GM21367 (cell line): ENCODE measurements at regions not wholly inside any gene's neighbourhood (a gene's known extent, or its start where the extent isn't known, plus 50 kb on each side); places are given as distances from the start of the nearest gene placed in this dataset.
"Not testable (repeated sequence)": the region's sequence is repeated elsewhere in the genome, so short reads cannot be mapped to it uniquely, and the experiment has no call there.

ENCODE experiments used
- ATAC-seq: cut with Tn5 transposase; IDR thresholded peaks from one replicate; pipeline ENCODE4 v1.9.1; 2021; ENCODE audit not compliant: unreplicated experiment

- no peak for ATAC-seq
Measured at GRCh38 chr11:96447208-96448110, 57.6 kb downstream of the JRKL start.

GRCh38 chr11:96448225-96448624 is 58.4 kb downstream of the JRKL start:
- no peak for ATAC-seq

DNA sequence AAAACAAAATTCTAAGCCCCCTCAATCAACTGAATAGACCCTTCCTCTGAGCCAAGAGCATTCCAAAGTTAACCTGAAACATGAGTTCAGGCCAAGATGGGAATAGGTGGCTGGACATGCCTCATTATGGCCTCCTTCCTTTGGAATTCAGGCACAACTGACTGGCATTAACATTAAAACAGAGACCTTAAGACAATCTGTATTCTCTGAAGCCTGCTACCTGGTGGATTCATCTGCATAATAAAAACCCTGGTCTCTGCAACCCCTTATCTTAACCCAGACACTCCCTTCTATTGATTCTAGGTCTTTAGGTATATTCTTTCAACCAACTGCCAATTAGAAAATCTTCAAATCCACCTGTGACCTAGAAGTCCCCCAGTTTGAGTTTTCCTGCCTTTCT is 66.3 kb downstream of the JRKL start:
- ATAC-seq = no peak

DNA sequence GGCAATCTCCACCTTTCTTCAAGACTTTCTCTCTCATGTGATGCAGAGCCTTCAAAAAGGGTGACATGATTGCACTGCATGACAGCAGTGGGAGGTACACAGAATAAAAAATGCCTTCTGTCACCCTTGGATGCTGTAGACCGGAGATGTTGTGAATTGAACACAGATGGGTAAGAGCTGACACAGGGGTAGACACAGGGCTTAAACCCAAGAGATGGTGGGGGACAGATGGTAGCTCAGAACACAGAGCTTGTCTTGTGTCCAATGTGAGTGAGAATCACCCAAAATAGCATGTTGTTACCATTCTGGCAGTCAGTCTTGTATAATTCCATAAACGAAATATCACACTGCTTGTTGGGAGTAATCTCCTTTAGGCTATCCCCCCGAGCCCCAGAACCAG is 69.9 kb downstream of the JRKL start:
- ATAC-seq = no peak

DNA sequence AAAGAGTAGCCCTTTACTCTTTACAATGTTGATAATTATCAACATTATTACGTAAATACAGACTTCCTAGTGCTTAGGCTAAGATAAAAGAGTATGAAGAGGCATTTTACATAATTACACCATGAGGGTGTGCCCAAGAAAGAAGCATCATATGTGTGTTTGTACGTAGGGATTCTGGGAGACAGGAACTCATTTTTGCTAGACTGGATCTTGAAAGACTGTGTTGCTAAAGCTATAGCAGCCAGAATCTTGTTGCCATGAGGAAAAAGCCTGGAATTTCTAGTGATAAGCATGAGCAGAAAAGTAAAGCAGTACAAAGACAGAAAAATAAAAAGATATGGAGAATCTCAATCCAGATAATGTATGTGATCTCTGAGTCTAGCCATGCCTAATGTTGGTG is 72.1 kb downstream of the JRKL start:
- ATAC-seq = no peak

DNA sequence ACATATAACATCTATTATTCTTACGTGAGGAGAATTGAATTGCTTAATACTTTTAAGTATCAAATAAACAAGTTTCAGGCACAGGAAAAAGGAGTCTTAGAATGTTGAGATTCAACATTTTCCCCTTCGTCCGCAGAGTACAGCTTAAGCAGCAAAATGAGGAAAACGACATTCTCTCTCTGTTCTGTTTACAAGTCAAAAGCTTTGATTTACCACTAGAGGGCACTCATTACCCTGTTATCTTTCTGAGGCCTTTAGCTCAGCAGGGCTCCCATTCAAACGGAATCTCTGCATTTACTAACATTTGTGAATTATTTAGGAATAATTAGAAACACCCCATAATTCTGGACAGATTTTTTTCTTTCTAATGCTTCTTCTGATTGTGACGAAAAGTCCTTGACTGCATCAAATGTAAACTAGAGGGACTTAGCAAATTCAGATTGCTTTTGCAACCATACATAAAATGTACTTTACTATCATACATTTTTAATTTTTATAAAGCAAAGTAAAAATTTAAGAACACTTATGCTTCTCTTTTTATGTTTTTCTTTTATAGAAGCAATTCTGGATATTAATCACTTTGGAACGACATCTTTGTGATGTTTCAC is 75.0 kb downstream of the JRKL start:
- ATAC-seq = peak; percentile 93

DNA sequence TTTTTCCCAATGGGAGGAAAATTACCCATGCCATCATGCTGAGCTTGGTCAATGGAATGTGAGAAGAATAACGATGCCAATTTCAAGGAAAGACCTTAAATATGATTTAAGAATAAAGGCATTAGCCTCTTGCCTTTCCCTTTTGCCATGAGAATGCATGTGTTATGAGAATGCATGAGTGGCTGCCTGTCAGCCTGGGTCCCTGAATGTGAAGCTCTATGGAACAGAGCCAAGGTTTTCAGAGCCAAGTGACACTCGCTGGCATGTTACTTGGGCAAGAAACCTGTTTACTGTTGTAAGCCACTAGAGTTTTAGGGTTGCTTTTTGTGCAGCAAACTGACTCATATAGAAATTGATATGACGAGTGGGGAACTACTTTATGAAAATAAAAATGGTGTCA is 75.7 kb downstream of the JRKL start:
- ATAC-seq = no peak

DNA sequence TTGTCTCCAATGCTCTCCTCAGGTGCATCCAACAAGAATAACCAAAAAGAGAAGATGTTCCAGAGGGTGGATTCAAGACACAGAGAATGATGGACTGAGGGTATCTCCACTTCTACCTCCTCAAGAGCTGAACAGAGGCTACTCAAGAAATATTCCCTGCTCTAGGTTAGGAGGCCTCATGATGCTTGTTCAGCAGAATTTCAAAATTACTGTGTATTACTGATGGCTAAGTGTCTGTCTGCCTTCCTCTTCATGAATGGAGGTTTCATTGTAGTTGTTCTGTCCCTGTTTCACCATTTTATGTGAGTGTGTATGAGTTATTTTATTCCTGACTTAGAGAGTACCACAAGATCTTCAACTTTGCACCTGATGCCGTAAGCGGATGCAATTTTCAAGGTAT is 76.8 kb downstream of the JRKL start:
- no peak for ATAC-seq

DNA sequence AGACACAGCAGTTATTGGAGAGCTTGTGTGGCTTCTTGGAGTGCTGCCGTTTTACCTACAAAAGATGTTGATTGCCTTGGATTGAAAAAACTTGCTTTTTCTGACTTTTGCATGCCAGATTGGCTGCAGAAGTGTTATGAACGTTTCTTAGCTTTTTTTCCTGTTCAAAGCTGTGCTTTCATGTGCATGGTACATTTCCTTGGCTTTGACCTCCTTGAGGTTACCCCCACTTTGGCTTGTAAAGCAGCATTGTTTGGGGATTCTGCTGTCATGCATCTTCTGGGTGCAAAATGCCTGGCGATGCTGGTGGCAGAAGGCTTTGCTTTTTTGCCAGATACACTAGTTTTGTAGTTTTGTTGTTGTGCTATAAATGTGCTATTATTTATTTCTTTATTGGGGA is 80.0 kb downstream of the JRKL start:
- no peak for ATAC-seq

GRCh38 chr11:96470521-96470920 is 80.7 kb downstream of the JRKL start:
- ATAC-seq = no peak

GRCh38 chr11:96472085-96472484 is 82.3 kb downstream of the JRKL start:
- peak; percentile 65 for ATAC-seq

GRCh38 chr11:96474263-96474662 is 84.5 kb downstream of the JRKL start:
- ATAC-seq = no peak

DNA sequence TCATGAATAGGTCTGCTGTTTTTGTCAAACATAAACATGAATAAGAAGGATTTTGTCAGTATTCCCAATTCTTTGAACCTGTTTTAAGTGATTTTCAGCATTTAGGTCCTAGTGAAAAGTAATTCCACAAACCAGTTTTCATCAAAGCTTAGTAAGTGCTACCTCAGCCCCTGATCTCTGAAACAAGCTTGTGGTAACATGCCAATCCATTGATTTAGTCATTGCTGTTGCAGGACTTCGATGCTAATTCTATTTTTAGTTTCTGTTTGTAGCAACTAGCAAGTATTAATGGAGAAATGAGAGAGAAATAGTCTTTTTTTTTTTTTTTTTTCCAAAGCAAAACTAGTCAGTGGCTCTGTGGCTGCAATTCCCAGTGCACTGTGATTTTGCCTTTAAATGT is 91.4 kb downstream of the JRKL start:
- no peak for ATAC-seq

DNA sequence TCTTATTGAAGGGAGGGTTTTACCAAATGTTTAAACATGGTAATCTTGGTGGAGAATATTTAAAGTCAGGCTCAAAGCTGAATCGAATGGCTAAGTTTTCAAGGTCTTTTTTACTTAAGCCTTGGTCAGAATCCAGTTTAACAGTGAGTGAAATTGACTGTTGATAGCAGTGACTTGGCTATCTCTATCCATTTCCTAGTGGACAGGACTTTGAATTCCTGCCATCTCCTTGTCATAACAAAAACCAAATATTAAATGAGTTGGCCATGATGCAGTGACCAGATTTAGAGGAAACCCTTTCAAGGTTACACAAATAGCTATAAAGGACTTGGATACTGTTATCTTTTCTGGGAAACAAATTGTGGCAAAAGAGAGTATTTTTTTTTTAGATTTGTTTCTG is 92.0 kb downstream of the JRKL start:
- ATAC-seq = no peak

DNA sequence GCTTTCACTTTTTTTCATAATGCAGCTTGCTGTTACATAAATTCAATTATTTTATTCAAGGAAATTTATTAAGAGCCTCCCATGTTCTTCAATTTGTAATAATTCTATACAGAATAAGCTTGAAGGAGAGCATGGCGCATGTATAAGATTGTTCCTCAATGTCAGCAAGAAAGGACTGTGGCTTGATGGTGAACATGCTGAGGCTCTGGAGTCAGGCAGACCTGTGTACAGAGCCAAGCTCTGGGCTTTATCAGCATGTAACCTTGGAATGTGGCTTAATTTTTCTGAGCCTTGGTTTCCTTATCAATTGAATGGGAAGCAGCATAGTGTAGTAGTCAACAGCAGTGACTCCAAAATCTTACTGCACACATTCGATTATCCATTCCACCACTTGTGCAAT is 92.4 kb downstream of the JRKL start:
- ATAC-seq = no peak

DNA sequence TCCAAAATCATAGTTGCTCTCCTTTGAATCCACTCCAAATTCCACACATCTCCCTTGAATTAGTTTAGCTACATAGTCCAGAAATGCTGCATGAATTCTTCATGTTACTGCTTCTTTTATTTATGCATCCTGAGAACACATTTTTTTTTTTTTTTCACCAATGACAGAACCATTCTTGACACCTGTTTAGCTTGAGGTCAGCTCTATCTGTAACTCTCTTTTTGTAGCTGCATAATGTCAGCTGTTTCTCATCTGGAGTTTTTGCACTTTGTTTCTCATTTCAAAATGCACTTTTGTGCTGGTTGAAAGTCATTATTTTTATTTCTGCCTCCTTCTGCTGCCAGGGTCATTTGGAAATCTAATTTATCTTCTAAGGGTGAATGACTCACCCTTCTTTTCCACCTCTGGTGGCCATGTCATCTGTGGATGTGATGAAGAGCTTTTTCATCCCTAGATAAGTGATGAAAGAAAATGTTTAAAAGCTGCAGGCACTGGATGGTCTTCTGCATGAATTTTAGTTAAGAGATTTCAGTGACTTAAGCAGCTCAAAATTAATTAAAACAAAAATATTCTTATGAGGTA is 93.7 kb downstream of the JRKL start:
- no peak for ATAC-seq

DNA sequence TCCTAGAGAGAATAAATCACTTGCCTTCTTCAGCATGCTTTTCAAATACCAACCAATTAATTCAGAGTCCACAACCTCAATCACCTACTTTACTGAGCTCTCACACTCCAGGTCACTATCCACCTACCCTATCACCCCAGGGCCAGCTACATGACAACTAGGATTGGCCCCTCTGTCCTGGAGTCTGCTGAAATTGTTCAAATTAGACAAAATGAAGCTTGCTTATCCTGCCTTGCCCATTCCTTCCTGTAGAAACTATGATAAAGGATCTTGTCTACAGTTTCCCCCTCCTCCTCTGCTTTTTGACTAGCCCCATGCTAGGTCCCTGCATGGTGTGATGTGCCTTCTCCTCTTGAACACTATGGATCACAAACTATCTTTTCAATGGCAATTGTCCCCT is 94.5 kb downstream of the JRKL start:
- ATAC-seq = no peak

DNA sequence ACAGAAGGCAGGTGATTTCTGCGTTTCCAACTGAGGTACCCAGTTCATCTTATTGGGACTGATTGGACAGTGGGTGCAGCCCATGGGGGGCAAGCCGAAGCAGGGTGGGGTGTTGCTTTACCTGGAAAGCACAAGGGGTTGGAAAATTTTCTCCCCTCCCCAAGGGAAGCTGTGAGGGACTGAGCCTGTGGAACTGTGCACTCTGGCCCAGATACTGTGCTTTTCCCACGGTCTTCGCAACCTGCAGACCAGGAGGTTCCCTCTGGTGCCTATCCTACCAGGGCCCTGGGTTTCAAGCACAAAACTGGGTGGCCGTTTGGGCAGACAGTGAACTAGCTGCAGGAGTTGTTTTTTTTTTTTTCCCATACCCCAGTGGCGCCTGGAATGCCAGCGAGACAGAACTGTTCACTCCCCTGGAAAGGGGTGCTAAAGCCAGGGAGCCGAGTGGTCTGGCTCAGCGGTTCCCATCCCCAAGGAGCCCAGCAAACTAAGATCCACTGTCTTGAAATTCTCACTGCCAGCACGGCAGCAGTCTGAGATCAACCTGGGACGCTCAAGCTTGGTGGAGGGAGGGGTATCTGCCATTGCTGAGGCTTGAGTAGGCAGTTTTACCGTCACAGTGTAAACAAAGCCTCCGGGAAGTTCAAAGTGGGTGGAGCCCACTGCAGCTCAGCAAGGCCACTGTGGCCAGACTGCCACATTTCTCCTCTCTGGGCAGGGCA is 97.2 kb downstream of the JRKL start:
- no peak for ATAC-seq

DNA sequence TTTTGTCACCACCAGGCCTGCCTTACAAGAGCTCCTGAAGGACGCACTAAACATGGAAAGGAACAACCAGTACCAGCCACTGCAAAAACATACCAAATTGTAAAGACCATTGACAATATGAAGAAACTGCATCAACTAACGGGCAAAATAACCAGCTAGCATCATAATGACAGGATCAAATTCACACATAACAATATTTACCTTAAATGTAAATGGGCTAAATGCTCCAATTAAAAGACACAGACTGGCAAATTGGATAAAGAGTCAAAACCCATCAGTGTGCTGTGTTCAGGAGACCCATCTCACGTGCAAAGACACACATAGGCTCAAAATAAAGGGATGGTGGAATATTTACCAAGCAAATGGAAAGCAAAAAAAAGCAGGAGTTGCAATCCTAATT is 99.1 kb downstream of the JRKL start:
- ATAC-seq = not testable (repeated sequence)

DNA sequence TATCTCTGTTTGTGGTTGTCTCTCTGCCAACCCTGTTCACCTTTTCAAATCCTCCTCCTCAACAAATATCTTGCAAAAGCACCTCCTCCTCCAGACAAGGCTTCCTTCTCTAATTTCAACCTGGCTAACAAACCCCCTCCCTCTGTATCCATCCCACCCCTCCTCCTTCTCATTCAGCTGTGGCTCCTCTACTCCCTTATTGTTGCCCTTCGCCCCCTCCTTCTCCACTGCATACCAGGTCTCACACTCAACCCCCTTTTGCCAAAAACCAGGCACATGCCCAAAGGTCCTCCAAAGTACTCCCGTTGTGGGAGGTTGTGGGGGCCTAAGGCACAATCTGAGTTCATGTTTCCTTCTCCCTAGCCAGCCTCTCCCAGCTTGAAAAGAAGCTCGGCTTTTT is 110.6 kb downstream of the JRKL start:
- no peak for ATAC-seq

DNA sequence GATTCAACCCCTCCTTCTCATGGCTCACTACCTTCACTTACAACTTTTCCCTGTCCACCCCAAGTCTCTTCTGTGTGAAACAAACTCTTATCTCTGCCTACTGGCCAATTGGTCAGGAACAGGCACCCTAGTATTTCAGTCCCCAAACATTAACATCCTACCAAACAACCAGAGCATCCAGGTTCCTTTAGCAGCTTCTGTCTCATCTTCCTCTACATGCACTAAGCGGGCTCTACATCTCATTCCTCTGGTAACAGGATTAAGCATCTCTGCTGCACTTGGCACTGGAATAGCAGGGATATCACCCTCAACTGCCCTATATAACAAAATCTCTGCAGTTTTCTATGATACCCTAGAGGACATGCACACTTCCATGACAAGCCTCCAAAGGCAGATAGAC is 116.2 kb downstream of the JRKL start:
- ATAC-seq = no peak

DNA sequence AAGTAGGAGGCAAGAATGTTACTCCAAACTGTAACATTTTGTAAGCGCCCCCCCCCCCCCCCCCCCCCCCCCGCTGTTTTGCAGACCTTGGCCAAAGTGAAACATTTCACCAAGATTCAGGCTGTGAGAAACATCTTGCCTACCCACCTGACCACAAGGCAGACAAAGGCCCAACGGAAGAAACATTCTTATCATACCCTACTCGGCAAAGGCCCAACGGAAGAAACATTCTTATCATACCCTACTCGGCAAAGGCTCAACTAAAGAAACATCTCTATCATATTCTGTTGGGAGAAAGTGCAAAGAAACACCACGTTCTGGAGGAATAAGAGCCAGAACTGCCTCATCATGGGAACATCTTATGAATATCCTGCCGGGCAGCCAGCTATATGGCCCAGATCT is 117.1 kb downstream of the JRKL start:
- no peak for ATAC-seq
